HCT116 (cell line): ENCODE measurements at regions not wholly inside any gene's neighbourhood (a gene's known extent, or its start where the extent isn't known, plus 50 kb on each side); places are given as distances from the start of the nearest gene placed in this dataset.

Experiments used
- ATAC-seq: fragments of 200-7000 bp; cut with Tn5 transposase; 2 replicates; pipeline ENCODE4 v1.9.1; 2020; ENCODE audit warnings: mild to moderate bottlenecking, moderate library complexity
- BruUV-seq: library from RNA; stranded (reverse); fragments of 400-500 nt; replicated peaks from 2 replicates; lab custom pipeline; 2021; lab: Mats Ljungman, UMichigan
- CTCF ChIA-PET: fragments of 300-600 bp; sonication (Branson Sonifier 250); formaldehyde crosslinking; loops from one replicate; lab custom pipeline; 2021; ENCODE audit warnings: antibody characterized with exemption; lab: Charles Lee
- POLR2A ChIA-PET: fragments of 300-600, 350-600 bp; sonication (Branson Sonifier 250); formaldehyde crosslinking; loops from one replicate; lab custom pipeline; 2021; ENCODE audit warnings: antibody characterized with exemption; lab: Charles Lee
- RAD21 ChIA-PET, 2 experiments: fragments of 300-600 bp; sonication (Branson Sonifier 250); formaldehyde crosslinking; loops; one replicate each; lab custom pipeline; 2023; ENCODE audit warnings: low total read pairs in 2 of 2; ENCODE audit not compliant: uncharacterized antibody in 2 of 2, unreplicated experiment in 2 of 2, low non-redundant PET in 1 of 2; lab: Charles Lee
- DNase-seq: peaks from one replicate; pipeline ENCODE4 v3.0.0-alpha.2; 2010; ENCODE audit warnings: low read depth, low spot score
- H2AFZ ChIP-seq: fragments of 200-600 bp; shearing (Covaris generic), sonication (generic); 2 replicates; pipeline ENCODE4 v1.6.1; 2017; ENCODE audit warnings: low read depth, mixed run types, mixed read lengths, antibody characterized with exemption, low read length; ENCODE audit not compliant: poor library complexity, severe bottlenecking
- H3K27ac ChIP-seq: 2 replicates; pipeline ENCODE4 v1.5.1; 2012; ENCODE audit warnings: low read depth, low read length
- H3K27me3 ChIP-seq: fragments of 200-600 bp; sonication (generic); 2 replicates; pipeline ENCODE4 v1.6.1; 2016; ENCODE audit warnings: mixed run types, low read length, mixed read lengths; ENCODE audit not compliant: insufficient read depth
- H3K36me3 ChIP-seq, 2 experiments: fragments of 200-500 bp in 1 of 2; fragments of 200-600 bp in 1 of 2; sonication (Bioruptor generic) in 1 of 2; sonication (generic) in 1 of 2; 2 replicates each; pipeline versions ENCODE4 v1.5.1 to v1.6.1; 2014 to 2016; ENCODE audit warnings: low read length in 2 of 2, inconsistent platforms in 1 of 2, mixed read lengths in 1 of 2, mixed run types in 1 of 2; ENCODE audit not compliant: insufficient read depth in 2 of 2, control insufficient read depth in 1 of 2
- H3K4me1 ChIP-seq, 2 experiments: fragments of 200-600 bp in 1 of 2; sonication (generic) in 1 of 2; 2 replicates each; pipeline versions ENCODE4 v1.5.1 to v1.6.1; 2012 to 2017; ENCODE audit warnings: low read length in 2 of 2, inconsistent platforms in 1 of 2, mild to moderate bottlenecking in 1 of 2, mixed read lengths in 1 of 2, mixed run types in 1 of 2, moderate library complexity in 1 of 2; ENCODE audit not compliant: insufficient read depth in 2 of 2, control insufficient read depth in 1 of 2
- H3K4me2 ChIP-seq: fragments of 200-600 bp; sonication (generic); 2 replicates; pipeline ENCODE4 v1.6.1; 2017; ENCODE audit warnings: mixed run types, low read length, mixed read lengths
- H3K4me3 ChIP-seq, 2 experiments: fragments of 200-600 bp in 1 of 2; sonication (generic) in 1 of 2; replicated peaks in 1 of 2; 2 replicates each; pipeline ENCODE4 v1.5.1; 2011 to 2016; ENCODE audit warnings: low read length in 2 of 2, control low read depth in 1 of 2, low read depth in 1 of 2, mild to moderate bottlenecking in 1 of 2, mixed read lengths in 1 of 2, mixed run types in 1 of 2
- H3K79me2 ChIP-seq: fragments of 200-600 bp; sonication (generic); 2 replicates; pipeline ENCODE4 v1.6.1; 2017; ENCODE audit warnings: mild to moderate bottlenecking, mixed run types, low read length, moderate library complexity, mixed read lengths; ENCODE audit not compliant: insufficient read depth
- H3K9ac ChIP-seq: fragments of 200-600 bp; sonication (generic); 2 replicates; pipeline ENCODE4 v1.6.1; 2016; ENCODE audit warnings: low read length, mixed read lengths
- H3K9me2 ChIP-seq: fragments of 200-600 bp; sonication (generic), shearing (Covaris generic); 2 replicates; pipeline ENCODE4 v1.6.1; 2017; ENCODE audit warnings: mixed run types, mild to moderate bottlenecking, moderate library complexity; ENCODE audit not compliant: insufficient read depth
- H3K9me3 ChIP-seq, 2 experiments: fragments of 200-500 bp in 1 of 2; fragments of 200-600 bp in 1 of 2; sonication (Bioruptor generic) in 1 of 2; sonication (generic) in 1 of 2; 2 replicates each; pipeline ENCODE4 v1.6.1; 2014 to 2017; ENCODE audit warnings: low read length in 2 of 2, mixed read lengths in 2 of 2, inconsistent platforms in 1 of 2, low read depth in 1 of 2, mild to moderate bottlenecking in 1 of 2, mixed run types in 1 of 2, moderate library complexity in 1 of 2; ENCODE audit not compliant: control insufficient read depth in 1 of 2, insufficient read depth in 1 of 2
- H4K20me1 ChIP-seq: fragments of 200-600 bp; sonication (generic), shearing (Covaris generic); 2 replicates; pipeline ENCODE4 v1.6.1; 2017; ENCODE audit warnings: mixed run types, mild to moderate bottlenecking, moderate library complexity; ENCODE audit not compliant: insufficient read depth
- EZH2phosphoT487 ChIP-seq: fragments of 200-600 bp; IDR thresholded peaks from 2 replicates; pipeline ENCODE4 v1.6.1; 2018; ENCODE audit warnings: antibody characterized with exemption, borderline replicate concordance
- SP1 ChIP-seq: IDR thresholded peaks from 2 replicates; pipeline ENCODE4 v1.6.1; 2012; ENCODE audit warnings: low read depth
- intact Hi-C: fragments of 100-400 bp; cut with micrococcal nuclease; formaldehyde crosslinking; loops from 2 replicates; pipeline ENCODE4 v1.10.0; 2022

DNA sequence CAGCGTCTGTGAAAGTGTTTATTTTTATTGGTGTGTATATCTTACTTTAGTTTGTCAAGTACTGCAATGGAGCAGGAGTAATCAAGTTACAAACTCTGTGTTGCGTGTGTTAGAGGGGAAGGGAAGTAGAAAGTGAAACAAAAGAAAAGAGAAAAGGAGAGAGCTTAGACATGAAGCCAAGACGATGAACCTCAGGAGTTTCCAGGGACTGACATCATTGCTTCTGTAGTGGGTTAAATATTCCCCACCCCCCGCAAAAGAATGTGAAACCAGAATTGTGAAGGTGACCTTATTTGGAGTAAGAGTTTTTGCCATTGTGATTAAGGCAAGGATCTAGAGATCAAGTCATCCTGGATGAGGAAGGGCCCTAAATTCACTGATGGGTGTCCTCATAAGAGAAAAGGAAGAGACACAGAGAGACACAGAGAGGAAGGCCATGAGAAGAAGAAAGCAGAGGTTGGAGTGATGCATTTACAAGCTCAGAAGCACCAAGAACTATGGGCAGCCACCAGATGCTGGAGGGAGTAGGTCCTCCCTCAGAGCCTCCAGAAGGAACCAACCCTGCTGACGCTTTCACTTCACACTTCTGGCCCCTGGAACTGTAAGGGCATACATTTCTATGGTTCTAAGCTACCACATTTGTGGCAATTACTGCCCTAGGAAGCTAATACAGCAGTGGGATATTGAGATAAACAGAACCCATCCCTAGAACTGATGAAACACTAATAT, 173.6 kb upstream of the SFRP2 start:
- DNase-seq (no peak), ATAC-seq (no peak)
- ChIA-PET RAD21 (no interaction called here), POLR2A (no interaction called here), CTCF (no interaction called here)
- BruUV-seq: no TSS peak
- no peaks in the 10 kb centered on the region for H3K79me2 ChIP-seq
- no peaks in the 10 kb centered on the region for H3K9me2 ChIP-seq
- TF ChIP-seq SP1: no peak
- no peaks in the 10 kb centered on the region; the same call in 1 of the 2 replicates for H4K20me1 ChIP-seq
- H3K27me3 ChIP-seq: no peaks in the 10 kb centered on the region
- no peaks in the 10 kb centered on the region for H3K4me1 ChIP-seq
- H3K27ac ChIP-seq: no peak overlapping the region
- H3K9ac ChIP-seq: no peak overlapping the region
- H3K4me3 ChIP-seq: no peak overlapping the region
- H3K36me3 ChIP-seq: no peaks in the 10 kb centered on the region
- H2AFZ ChIP-seq: no peak overlapping the region
- intact Hi-C loops: no loop called here
- H3K9me3 ChIP-seq: no peaks in the 10 kb centered on the region
- no peak overlapping the region for H3K4me2 ChIP-seq

DNA sequence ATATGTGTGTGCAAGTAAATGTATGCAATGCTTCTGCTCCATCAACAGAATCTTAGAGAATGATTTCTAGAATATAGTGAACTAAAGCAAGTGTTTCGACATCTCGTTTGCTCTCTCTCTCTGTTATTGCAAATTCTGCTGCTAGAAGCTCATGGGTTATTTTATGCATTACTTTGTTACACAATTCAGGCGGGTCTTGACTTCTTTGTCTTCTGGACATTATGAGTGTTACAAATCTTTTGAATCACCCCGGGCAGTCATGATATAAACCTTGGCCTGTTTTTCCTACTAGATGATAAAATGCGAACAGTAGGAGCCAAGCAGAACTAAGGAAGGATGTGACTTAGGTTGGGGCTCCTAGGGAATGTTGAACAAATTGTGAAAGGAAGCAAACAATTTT, 166.4 kb upstream of the SFRP2 start:
- Histone ChIP-seq H3K4me2 (no peak overlapping the region), H2AFZ (no peak overlapping the region), H3K9me2 (no peaks in the 10 kb centered on the region), H3K27ac (no peak overlapping the region), H3K4me1 (peaks cover 0 to 2% of the 10 kb centered on the region in 2 experiments; a peak in 1 of 4 replicates), H4K20me1 (no peaks in the 10 kb centered on the region), H3K27me3 (no peaks in the 10 kb centered on the region), H3K9ac (no peak overlapping the region), H3K9me3 (no peaks in the 10 kb centered on the region), H3K4me3 (no peak overlapping the region), H3K36me3 (no peaks in the 10 kb centered on the region), H3K79me2 (no peaks in the 10 kb centered on the region)
- TF ChIP-seq EZH2phosphoT487: no peak
- CTCF ChIA-PET: no interaction called here
- ATAC-seq (no peak), DNase-seq (no peak)
- POLR2A ChIA-PET: no interaction called here
- no TSS peak for BruUV-seq
- intact Hi-C loops: no loop called here
- RAD21 ChIA-PET: no interaction called here
